NCI-H187 treated with DMSO at 0.1 percent for 48 hours (cell line): ENCODE measurements at regions not wholly inside any gene's neighbourhood (a gene's known extent, or its start where the extent isn't known, plus 50 kb on each side); places are given as distances from the start of the nearest gene placed in this dataset.

Experiments used
- DNase-seq: peaks from one replicate; lab custom pipeline; 2025; lab: John Stamatoyannopoulos, UW

GRCh38 chrX:94041881-94042280, 367.9 kb downstream of the FAM133A start:
- DNase-seq = no peak

GRCh38 chrX:94045724-94046123, 371.7 kb downstream of the FAM133A start:
- no peak for DNase-seq

- no peak for DNase-seq
Measured at GRCh38 chrX:94051926-94052325, 377.9 kb downstream of the FAM133A start.

GRCh38 chrX:94053575-94053974, 379.6 kb downstream of the FAM133A start:
- no peak for DNase-seq

GRCh38 chrX:94057385-94057784, 383.4 kb downstream of the FAM133A start:
- no peak for DNase-seq

- DNase-seq = no peak
Measured at GRCh38 chrX:94058728-94059382, 384.8 kb downstream of the FAM133A start.

GRCh38 chrX:94065091-94065490, 391.1 kb downstream of the FAM133A start:
- DNase-seq = no peak

GRCh38 chrX:94089149-94089548, 415.1 kb downstream of the FAM133A start:
- no peak for DNase-seq

GRCh38 chrX:94097868-94098267, 423.9 kb downstream of the FAM133A start:
- no peak for DNase-seq

- DNase-seq = no peak
Measured at GRCh38 chrX:94107981-94108380, 434.0 kb downstream of the FAM133A start.

- no peak for DNase-seq
Measured at GRCh38 chrX:94114362-94114761, 440.4 kb downstream of the FAM133A start.

- no peak for DNase-seq
Measured at GRCh38 chrX:94121799-94122198, 447.8 kb downstream of the FAM133A start.

- no peak for DNase-seq
Measured at GRCh38 chrX:94123062-94123461, 449.1 kb downstream of the FAM133A start.

GRCh38 chrX:94162971-94163370, 489.0 kb downstream of the FAM133A start:
- DNase-seq = no peak

- no peak for DNase-seq
Measured at GRCh38 chrX:94178145-94178788, 504.3 kb downstream of the FAM133A start.

- DNase-seq = no peak
Measured at GRCh38 chrX:94204524-94204923, 530.5 kb downstream of the FAM133A start.

GRCh38 chrX:94216738-94217137, 542.7 kb downstream of the FAM133A start:
- DNase-seq = no peak

GRCh38 chrX:94252211-94252610, 578.2 kb downstream of the FAM133A start:
- no peak for DNase-seq

- DNase-seq = no peak
Measured at GRCh38 chrX:94256396-94256795, 582.4 kb downstream of the FAM133A start.

GRCh38 chrX:94265323-94265722, 591.3 kb downstream of the FAM133A start:
- no peak for DNase-seq

- DNase-seq = no peak
Measured at GRCh38 chrX:94288325-94288724, 614.3 kb downstream of the FAM133A start.

GRCh38 chrX:94288972-94289371, 615.0 kb downstream of the FAM133A start:
- DNase-seq = no peak

- DNase-seq = no peak
Measured at GRCh38 chrX:94302446-94302845, 628.4 kb downstream of the FAM133A start.

GRCh38 chrX:94329182-94329581, 655.2 kb downstream of the FAM133A start:
- no peak for DNase-seq
